Activated CD4-positive, alpha-beta T cell treated with anti-CD3 and anti-CD28 coated beads for 36 hours (primary cell): ENCODE measurements at regions not wholly inside any gene's neighbourhood (a gene's known extent, or its start where the extent isn't known, plus 50 kb on each side); places are given as distances from the start of the nearest gene placed in this dataset.

Experiments
- ATAC-seq: fragments of 200-7000 bp; cut with Tn5 transposase; one replicate; pipeline ENCODE4 v1.10.0; 2021; ENCODE audit warnings: mild to moderate bottlenecking, moderate library complexity
- CTCF ChIA-PET: fragments of 350-600 bp; sonication (Branson Sonifier 250); formaldehyde crosslinking; loops from one replicate; lab custom pipeline; 2021; ENCODE audit warnings: antibody characterized with exemption; lab: Charles Lee
- POLR2A ChIA-PET: fragments of 350-600 bp; sonication (Branson Sonifier 250); formaldehyde crosslinking; loops from one replicate; lab custom pipeline; 2021; ENCODE audit warnings: antibody characterized with exemption, inconsistent platforms; lab: Charles Lee
- DNase-seq: peaks from one replicate; pipeline ENCODE4 v3.0.0-alpha.2; 2020
- H3K27ac Mint-ChIP-seq: one replicate; pipeline ENCODE4 v1.8.0; 2021; ENCODE audit warnings: mixed read lengths
- H3K27me3 Mint-ChIP-seq: one replicate; pipeline ENCODE4 v1.8.0; 2021; ENCODE audit warnings: mixed read lengths
- H3K36me3 Mint-ChIP-seq: one replicate; pipeline ENCODE4 v1.8.0; 2021; ENCODE audit warnings: low read depth, mixed read lengths
- H3K4me1 Mint-ChIP-seq: one replicate; pipeline ENCODE4 v1.8.0; 2021; ENCODE audit warnings: mixed read lengths
- H3K4me3 Mint-ChIP-seq: one replicate; pipeline ENCODE4 v1.8.0; 2021; ENCODE audit warnings: mild to moderate bottlenecking, moderate library complexity, mixed read lengths
- H3K9me3 Mint-ChIP-seq: one replicate; pipeline ENCODE4 v1.8.0; 2021; ENCODE audit warnings: low read depth, mixed read lengths
- intact Hi-C, 2 experiments: fragments of 100-400 bp; cut with DNase I in 1 of 2; cut with micrococcal nuclease in 1 of 2; formaldehyde crosslinking; loops; one replicate each; pipeline versions ENCODE4 v1.14.2 to v1.15.1; 2022 to 2024; cut with DNase I, micrococcal nuclease

- no peaks in the 10 kb centered on the region for H3K4me1 Mint-ChIP-seq
- no peak overlapping the region for H3K27ac Mint-ChIP-seq
- ATAC-seq (no peak), DNase-seq (no peak)
- ChIA-PET CTCF (no interaction called here), POLR2A (no interaction called here)
- H3K4me3 Mint-ChIP-seq = no peak overlapping the region
- no peaks in the 10 kb centered on the region for H3K36me3 Mint-ChIP-seq
- intact Hi-C loops = no loop called here
- peaks cover 2% of the 10 kb centered on the region for H3K27me3 Mint-ChIP-seq
- H3K9me3 Mint-ChIP-seq = peaks cover 2% of the 10 kb centered on the region
Observed at GRCh38 chr1:81695741-81696140, 105.0 kb upstream of the ADGRL2 start.

- no peak overlapping the region for H3K27ac Mint-ChIP-seq
- H3K27me3 Mint-ChIP-seq = peaks cover 2% of the 10 kb centered on the region
- no peaks in the 10 kb centered on the region for H3K36me3 Mint-ChIP-seq
- intact Hi-C loops = no loop called here
- CTCF ChIA-PET = interaction anchor here (0.5 kb wide), 1 partner anchor 963 kb away, joined by 3 read pairs; no protein-coding TSS in a partner anchor
- DNase-seq (no peak), ATAC-seq (no peak)
- H3K9me3 Mint-ChIP-seq = peaks cover 2% of the 10 kb centered on the region
- H3K4me1 Mint-ChIP-seq = no peaks in the 10 kb centered on the region
- H3K4me3 Mint-ChIP-seq = no peak overlapping the region
- POLR2A ChIA-PET = no interaction called here
Observed at GRCh38 chr1:81693316-81693715, 107.4 kb upstream of the ADGRL2 start.

GRCh38 chr1:81690676-81691453 lies 109.9 kb upstream of the ADGRL2 start:
- CTCF ChIA-PET = no interaction called here

GRCh38 chr1:81689531-81689941 lies 111.2 kb upstream of the ADGRL2 start:
- H3K36me3 Mint-ChIP-seq = no peaks in the 10 kb centered on the region
- no peaks in the 10 kb centered on the region for H3K4me1 Mint-ChIP-seq
- no peak for DNase-seq
- ChIA-PET CTCF (no interaction called here), POLR2A (no interaction called here)
- intact Hi-C loops = no loop called here
- ATAC-seq = no peak
- H3K27me3 Mint-ChIP-seq = peaks cover 2% of the 10 kb centered on the region
- H3K27ac Mint-ChIP-seq = no peak overlapping the region
- H3K9me3 Mint-ChIP-seq = peaks cover 2% of the 10 kb centered on the region
- H3K4me3 Mint-ChIP-seq = no peak overlapping the region

More at GRCh38 chr1:81690676-81691453, 109.9 kb upstream of the ADGRL2 start:
- H3K4me3 Mint-ChIP-seq = no peak overlapping the region
- H3K27ac Mint-ChIP-seq = no peak overlapping the region
- H3K9me3 Mint-ChIP-seq = peaks cover 2% of the 10 kb centered on the region
- no peaks in the 10 kb centered on the region for H3K4me1 Mint-ChIP-seq
- no peak for DNase-seq
- POLR2A ChIA-PET = no interaction called here
- no peaks in the 10 kb centered on the region for H3K36me3 Mint-ChIP-seq
- H3K27me3 Mint-ChIP-seq = peaks cover 2% of the 10 kb centered on the region
- ATAC-seq = no peak
- intact Hi-C loops = no loop called here

- Mint-ChIP-seq H3K9me3 (peaks cover 6% of the 10 kb centered on the region), H3K27ac (no peak overlapping the region), H3K4me1 (no peaks in the 10 kb centered on the region), H3K27me3 (no peaks in the 10 kb centered on the region), H3K36me3 (no peaks in the 10 kb centered on the region), H3K4me3 (no peak overlapping the region)
- intact Hi-C loops = no loop called here
- DNase-seq = no peak
- ATAC-seq = no peak
- POLR2A ChIA-PET = no interaction called here
- CTCF ChIA-PET = no interaction called here
Observed at GRCh38 chr1:81682490-81682889, 118.2 kb upstream of the ADGRL2 start.

- Mint-ChIP-seq H3K4me1 (no peaks in the 10 kb centered on the region), H3K27ac (no peak overlapping the region), H3K27me3 (no peaks in the 10 kb centered on the region), H3K36me3 (no peaks in the 10 kb centered on the region), H3K9me3 (peaks cover 6% of the 10 kb centered on the region), H3K4me3 (no peak overlapping the region)
- ATAC-seq (no peak), DNase-seq (no peak)
- POLR2A ChIA-PET = no interaction called here
- intact Hi-C loops = no loop called here
- CTCF ChIA-PET = no interaction called here
Observed at GRCh38 chr1:81681601-81682266, 119.0 kb upstream of the ADGRL2 start.

GRCh38 chr1:81681114-81681513 lies 119.6 kb upstream of the ADGRL2 start:
- H3K9me3 Mint-ChIP-seq = peaks cover 6% of the 10 kb centered on the region
- no peak overlapping the region for H3K4me3 Mint-ChIP-seq

GRCh38 chr1:81679942-81680341 lies 120.8 kb upstream of the ADGRL2 start:
- intact Hi-C loops = no loop called here
- POLR2A ChIA-PET = no interaction called here
- no peak overlapping the region for H3K4me3 Mint-ChIP-seq
- H3K9me3 Mint-ChIP-seq = peaks cover 6% of the 10 kb centered on the region
- no peaks in the 10 kb centered on the region for H3K4me1 Mint-ChIP-seq
- ATAC-seq = no peak
- DNase-seq = no peak
- H3K27ac Mint-ChIP-seq = no peak overlapping the region
- CTCF ChIA-PET = no interaction called here
- H3K36me3 Mint-ChIP-seq = no peaks in the 10 kb centered on the region
- no peaks in the 10 kb centered on the region for H3K27me3 Mint-ChIP-seq

More at GRCh38 chr1:81681114-81681513, 119.6 kb upstream of the ADGRL2 start:
- ChIA-PET POLR2A (no interaction called here), CTCF (no interaction called here)
- intact Hi-C loops = no loop called here
- H3K27me3 Mint-ChIP-seq = no peaks in the 10 kb centered on the region
- no peak for DNase-seq
- no peak overlapping the region for H3K27ac Mint-ChIP-seq
- H3K4me1 Mint-ChIP-seq = no peaks in the 10 kb centered on the region
- ATAC-seq = no peak
- H3K36me3 Mint-ChIP-seq = no peaks in the 10 kb centered on the region

GRCh38 chr1:81678779-81679178 lies 122.0 kb upstream of the ADGRL2 start:
- intact Hi-C loops = no loop called here

GRCh38 chr1:81672766-81673165 lies 128.0 kb upstream of the ADGRL2 start:
- DNase-seq (no peak), ATAC-seq (no peak)
- H3K27me3 Mint-ChIP-seq = peaks cover 3% of the 10 kb centered on the region
- CTCF ChIA-PET = no interaction called here
- H3K9me3 Mint-ChIP-seq = peaks cover 6% of the 10 kb centered on the region
- no peaks in the 10 kb centered on the region for H3K4me1 Mint-ChIP-seq
- H3K4me3 Mint-ChIP-seq = no peak overlapping the region
- intact Hi-C loops = no loop called here
- POLR2A ChIA-PET = no interaction called here
- no peak overlapping the region for H3K27ac Mint-ChIP-seq
- H3K36me3 Mint-ChIP-seq = no peaks in the 10 kb centered on the region

More at GRCh38 chr1:81678779-81679178, 122.0 kb upstream of the ADGRL2 start:
- Mint-ChIP-seq H3K9me3 (peaks cover 4% of the 10 kb centered on the region), H3K4me3 (no peak overlapping the region), H3K4me1 (no peaks in the 10 kb centered on the region), H3K36me3 (no peaks in the 10 kb centered on the region), H3K27me3 (no peaks in the 10 kb centered on the region), H3K27ac (no peak overlapping the region)
- POLR2A ChIA-PET = no interaction called here
- CTCF ChIA-PET = no interaction called here
- ATAC-seq (no peak), DNase-seq (no peak)

- Mint-ChIP-seq H3K9me3 (peaks cover 4% of the 10 kb centered on the region), H3K27me3 (peaks cover 3% of the 10 kb centered on the region), H3K4me1 (no peaks in the 10 kb centered on the region), H3K36me3 (no peaks in the 10 kb centered on the region), H3K4me3 (no peak overlapping the region), H3K27ac (no peak overlapping the region)
- ChIA-PET CTCF (interaction anchor here (1.1 kb wide), 1 partner anchor 44 kb away, joined by 4 read pairs; no protein-coding TSS in a partner anchor), POLR2A (no interaction called here)
- intact Hi-C loops = no loop called here
- DNase-seq (no peak), ATAC-seq (no peak)
Observed at GRCh38 chr1:81671038-81671437, 129.7 kb upstream of the ADGRL2 start.

GRCh38 chr1:81670286-81670685 lies 130.4 kb upstream of the ADGRL2 start:
- ChIA-PET POLR2A (no interaction called here), CTCF (no interaction called here)
- intact Hi-C loops = no loop called here
- H3K27me3 Mint-ChIP-seq = peaks cover 3% of the 10 kb centered on the region
- H3K4me3 Mint-ChIP-seq = no peak overlapping the region
- H3K9me3 Mint-ChIP-seq = peaks cover 4% of the 10 kb centered on the region
- H3K4me1 Mint-ChIP-seq = no peaks in the 10 kb centered on the region
- no peak for ATAC-seq
- no peaks in the 10 kb centered on the region for H3K36me3 Mint-ChIP-seq
- no peak for DNase-seq
- H3K27ac Mint-ChIP-seq = no peak overlapping the region
